Endodermal cell (in vitro differentiated cells): ENCODE measurements at regions not wholly inside any gene's neighbourhood (a gene's known extent, or its start where the extent isn't known, plus 50 kb on each side); places are given as distances from the start of the nearest gene placed in this dataset.

Experiments
- DNase-seq: peaks from one replicate; pipeline ENCODE4 v3.0.0-alpha.2; 2017
- H3K27ac ChIP-seq: 2 replicates; pipeline ENCODE4 v1.5.1; 2013; ENCODE audit warnings: mild to moderate bottlenecking, low read depth, low read length, moderate library complexity
- H3K27me3 ChIP-seq: 2 replicates; pipeline ENCODE4 v1.6.1; 2013; ENCODE audit warnings: mild to moderate bottlenecking, low read length, moderate library complexity; ENCODE audit not compliant: insufficient read depth, control insufficient read depth, poor library complexity, severe bottlenecking
- H3K36me3 ChIP-seq: 2 replicates; pipeline ENCODE4 v1.7.0; 2013; ENCODE audit warnings: mild to moderate bottlenecking, low read length, moderate library complexity; ENCODE audit not compliant: control insufficient read depth, insufficient read depth
- H3K4me1 ChIP-seq: one replicate; pipeline ENCODE4 v1.7.0; 2013; ENCODE audit warnings: low read length; ENCODE audit not compliant: control insufficient read depth, insufficient read depth
- H3K4me3 ChIP-seq: 2 replicates; pipeline ENCODE4 v1.5.1; 2013; ENCODE audit warnings: mild to moderate bottlenecking, low read length, moderate library complexity
- H3K9ac ChIP-seq: 2 replicates; pipeline ENCODE4 v1.6.1; 2013; ENCODE audit warnings: mild to moderate bottlenecking, low read length, moderate library complexity; ENCODE audit not compliant: poor library complexity, severe bottlenecking; ENCODE audit errors: extremely low read depth
- H3K9me3 ChIP-seq: 2 replicates; pipeline ENCODE4 v1.6.1; 2013; ENCODE audit warnings: mild to moderate bottlenecking, low read length, moderate library complexity; ENCODE audit not compliant: control insufficient read depth
- H3K27ac Mint-ChIP-seq: 2 replicates; pipeline ENCODE4 v1.8.0; 2020; ENCODE audit warnings: mixed read lengths
- H3K27me3 Mint-ChIP-seq: 2 replicates; pipeline ENCODE4 v1.8.0; 2021; ENCODE audit warnings: mild to moderate bottlenecking, mixed read lengths; ENCODE audit not compliant: insufficient read depth
- H3K36me3 Mint-ChIP-seq: 2 replicates; pipeline ENCODE4 v1.8.0; 2020; ENCODE audit warnings: low read depth, mixed read lengths
- H3K4me1 Mint-ChIP-seq: 2 replicates; pipeline ENCODE4 v1.8.0; 2020; ENCODE audit warnings: mixed read lengths
- H3K4me3 Mint-ChIP-seq: 2 replicates; pipeline ENCODE4 v1.8.0; 2020; ENCODE audit warnings: mild to moderate bottlenecking, moderate library complexity, mixed read lengths
- H3K9me3 Mint-ChIP-seq: 2 replicates; pipeline ENCODE4 v1.8.0; 2020; ENCODE audit warnings: mild to moderate bottlenecking, mixed read lengths
- WGBS, 2 experiments: methylation state at CpG; one replicate each; pipeline versions ENCODE4 v1.1.5 to v1.1.7; 2013; ENCODE audit warnings: missing lambda C conversion rate in 2 of 2, mixed read lengths in 1 of 2; ENCODE audit not compliant: insufficient coverage in 1 of 2, insufficient read length in 1 of 2; 5-methylcytosine and 5-hydroxymethylcytosine counted together
- TF ChIP-seq, protein P1 (sequence below): fragments of 200-600 bp; sonication (generic); conservative IDR thresholded peaks from 2 replicates; pipeline ENCODE4 v1.5.0; 2021; ENCODE audit warnings: antibody characterized with exemption, mild to moderate bottlenecking

DNA sequence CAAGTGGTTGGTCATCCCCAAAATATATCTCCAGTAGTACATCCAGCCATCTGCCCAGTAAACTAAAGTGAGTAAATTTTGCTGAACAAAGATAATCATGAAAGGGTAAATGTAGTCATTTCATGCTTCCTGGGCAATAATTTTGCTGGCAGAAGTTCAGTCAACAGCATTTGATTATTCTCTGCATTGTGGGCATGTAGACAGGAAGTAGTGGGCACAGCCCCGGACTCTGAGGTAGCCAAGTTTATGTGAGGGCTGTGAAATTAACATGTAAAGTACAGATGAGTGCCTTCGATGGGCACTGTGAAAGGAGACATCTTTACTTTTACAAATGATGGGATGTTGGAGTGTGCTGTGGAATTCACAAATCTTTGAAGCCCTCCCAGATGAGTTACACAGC, 312.2 kb upstream of the MTNR1B start:
- H3K4me1 Mint-ChIP-seq: no peaks in the 10 kb centered on the region
- no peak for DNase-seq
- no peaks in the 10 kb centered on the region for H3K4me1 ChIP-seq
- TF ChIP-seq, protein P1, sequence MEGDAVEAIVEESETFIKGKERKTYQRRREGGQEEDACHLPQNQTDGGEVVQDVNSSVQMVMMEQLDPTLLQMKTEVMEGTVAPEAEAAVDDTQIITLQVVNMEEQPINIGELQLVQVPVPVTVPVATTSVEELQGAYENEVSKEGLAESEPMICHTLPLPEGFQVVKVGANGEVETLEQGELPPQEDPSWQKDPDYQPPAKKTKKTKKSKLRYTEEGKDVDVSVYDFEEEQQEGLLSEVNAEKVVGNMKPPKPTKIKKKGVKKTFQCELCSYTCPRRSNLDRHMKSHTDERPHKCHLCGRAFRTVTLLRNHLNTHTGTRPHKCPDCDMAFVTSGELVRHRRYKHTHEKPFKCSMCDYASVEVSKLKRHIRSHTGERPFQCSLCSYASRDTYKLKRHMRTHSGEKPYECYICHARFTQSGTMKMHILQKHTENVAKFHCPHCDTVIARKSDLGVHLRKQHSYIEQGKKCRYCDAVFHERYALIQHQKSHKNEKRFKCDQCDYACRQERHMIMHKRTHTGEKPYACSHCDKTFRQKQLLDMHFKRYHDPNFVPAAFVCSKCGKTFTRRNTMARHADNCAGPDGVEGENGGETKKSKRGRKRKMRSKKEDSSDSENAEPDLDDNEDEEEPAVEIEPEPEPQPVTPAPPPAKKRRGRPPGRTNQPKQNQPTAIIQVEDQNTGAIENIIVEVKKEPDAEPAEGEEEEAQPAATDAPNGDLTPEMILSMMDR: no peak
- no peaks in the 10 kb centered on the region for H3K27me3 ChIP-seq
- no peaks in the 10 kb centered on the region for H3K9me3 ChIP-seq
- no peak overlapping the region for H3K4me3 ChIP-seq
- no peak overlapping the region for H3K4me3 Mint-ChIP-seq
- no peaks in the 10 kb centered on the region for H3K36me3 ChIP-seq
- H3K9me3 Mint-ChIP-seq: no peaks in the 10 kb centered on the region
- no peaks in the 10 kb centered on the region for H3K27me3 Mint-ChIP-seq
- no peak overlapping the region for H3K27ac ChIP-seq
- WGBS, 2 experiments: 98 to 100% methylated on average over 2 of the region's 2 CpGs
- no peak overlapping the region for H3K27ac Mint-ChIP-seq
- H3K9ac ChIP-seq: no peak overlapping the region
- no peaks in the 10 kb centered on the region for H3K36me3 Mint-ChIP-seq

DNA sequence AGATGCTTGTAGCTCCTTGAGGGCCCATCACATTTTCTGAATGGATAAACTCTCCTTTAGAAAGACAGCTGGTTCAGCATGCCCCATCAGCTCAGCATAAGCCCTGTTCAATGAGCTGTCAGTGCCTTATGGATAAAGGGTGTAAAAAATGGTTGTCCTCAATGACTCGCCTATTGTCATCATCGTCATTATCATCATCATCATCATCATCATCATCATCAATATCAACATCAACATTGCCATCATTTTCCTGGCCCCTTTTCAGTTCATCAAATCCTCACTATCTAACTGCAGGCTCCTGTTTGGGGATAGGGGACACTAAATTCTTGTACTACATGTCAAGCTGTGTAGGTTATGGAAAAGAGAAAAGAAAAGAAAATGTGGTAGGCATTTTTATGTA, 310.7 kb upstream of the MTNR1B start:
- H3K36me3 ChIP-seq: no peaks in the 10 kb centered on the region
- Mint-ChIP-seq H3K36me3 (no peaks in the 10 kb centered on the region), H3K27me3 (no peaks in the 10 kb centered on the region), H3K4me1 (no peaks in the 10 kb centered on the region), H3K9me3 (no peaks in the 10 kb centered on the region), H3K27ac (no peak overlapping the region), H3K4me3 (no peak overlapping the region)
- no peak overlapping the region for H3K4me3 ChIP-seq
- TF ChIP-seq, protein P1: no peak
- WGBS, 2 experiments: 89% methylated on average over 2 of the region's 2 CpGs; no CpG with 5 or more reads in 1 of the 2 experiments
- DNase-seq: no peak
- H3K27ac ChIP-seq: no peak overlapping the region
- H3K9me3 ChIP-seq: no peaks in the 10 kb centered on the region
- H3K27me3 ChIP-seq: no peaks in the 10 kb centered on the region
- no peak overlapping the region for H3K9ac ChIP-seq
- H3K4me1 ChIP-seq: no peaks in the 10 kb centered on the region

GRCh38 chr11:92659793-92660192, 309.7 kb upstream of the MTNR1B start:
- H3K27me3 Mint-ChIP-seq: no peaks in the 10 kb centered on the region
- Histone ChIP-seq H3K4me1 (no peaks in the 10 kb centered on the region), H3K9me3 (no peaks in the 10 kb centered on the region), H3K36me3 (no peaks in the 10 kb centered on the region), H3K4me3 (no peak overlapping the region), H3K27ac (no peak overlapping the region), H3K27me3 (no peaks in the 10 kb centered on the region), H3K9ac (no peak overlapping the region)
- no peaks in the 10 kb centered on the region for H3K36me3 Mint-ChIP-seq
- no peak for DNase-seq
- no peak overlapping the region for H3K4me3 Mint-ChIP-seq
- WGBS, 2 experiments: 81 to 100% methylated on average over 3 of the region's 3 CpGs
- no peaks in the 10 kb centered on the region for H3K4me1 Mint-ChIP-seq
- TF ChIP-seq, protein P1: no peak
- H3K27ac Mint-ChIP-seq: no peak overlapping the region
- H3K9me3 Mint-ChIP-seq: no peaks in the 10 kb centered on the region
